GM12878 (cell line): ENCODE measurements at regions not wholly inside any gene's neighbourhood (a gene's known extent, or its start where the extent isn't known, plus 50 kb on each side); places are given as distances from the start of the nearest gene placed in this dataset.

ENCODE experiments used
- ATAC-seq: fragments of 200-7000 bp; cut with Tn5 transposase; 3 replicates; pipeline ENCODE4 v1.9.1; 2020; ENCODE audit warnings: mild to moderate bottlenecking, moderate library complexity
- BruUV-seq: library from RNA; stranded (reverse); fragments of 400-500 nt; replicated peaks from 2 replicates; lab custom pipeline; 2021; lab: Mats Ljungman, UMichigan
- CTCF ChIA-PET: fragments of 300-600 bp; sonication (Branson Sonifier 250); formaldehyde crosslinking; extraction: SDS; loops from one replicate; lab custom pipeline; 2021; ENCODE audit warnings: inconsistent platforms; lab: Yijun Ruan, JAX
- POLR2A ChIA-PET: fragments of 350-600 bp; formaldehyde crosslinking; extraction: SDS; loops from one replicate; lab custom pipeline; 2021; ENCODE audit warnings: inconsistent platforms; lab: Charles Lee
- RAD21 ChIA-PET: fragments of 300-600 bp; sonication (Branson Sonifier 250); formaldehyde crosslinking; loops from one replicate; lab custom pipeline; 2023; ENCODE audit warnings: antibody characterized with exemption; ENCODE audit not compliant: unreplicated experiment; lab: Charles Lee
- SMC1A ChIA-PET: fragments of 300-600 bp; sonication (Branson Sonifier 250); formaldehyde crosslinking; loops from one replicate; lab custom pipeline; 2023; ENCODE audit not compliant: unreplicated experiment, uncharacterized antibody; lab: Charles Lee
- DNase-seq: peaks from one replicate; pipeline ENCODE4 v3.0.0-alpha.2; 2011; ENCODE audit warnings: low read depth, low spot score
- FAIRE-seq: peaks from 3 replicates; lab custom pipeline; 2011; peaks lifted over from hg19 to GRCh38; lab: Jason Lieb, UNC
- H2AFZ ChIP-seq: 2 replicates; pipeline ENCODE4 v1.6.0; 2011; ENCODE audit warnings: low read depth, low read length, control low read depth; ENCODE audit not compliant: control insufficient read depth
- H3K27ac ChIP-seq: 2 replicates; pipeline ENCODE4 v1.5.1; 2011; ENCODE audit warnings: control low read depth; ENCODE audit not compliant: control insufficient read depth, insufficient read depth
- H3K27me3 ChIP-seq, 2 experiments: replicated peaks in 1 of 2; 2 replicates each; pipeline versions ENCODE4 v1.6.0 to v1.6.1; 2011; ENCODE audit warnings: low read length in 1 of 2; ENCODE audit not compliant: control insufficient read depth in 2 of 2, insufficient read depth in 2 of 2
- H3K36me3 ChIP-seq, 2 experiments: 2 replicates each; pipeline ENCODE4 v1.5.1; 2011; ENCODE audit warnings: low read length in 1 of 2; ENCODE audit not compliant: control insufficient read depth in 2 of 2, insufficient read depth in 2 of 2
- H3K4me1 ChIP-seq: 2 replicates; pipeline ENCODE4 v1.6.1; 2011; ENCODE audit warnings: mild to moderate bottlenecking, low read length, moderate library complexity, mixed read lengths; ENCODE audit not compliant: control insufficient read depth, insufficient read depth
- H3K4me2 ChIP-seq: 2 replicates; pipeline ENCODE4 v1.6.0; 2011; ENCODE audit warnings: control low read depth; ENCODE audit not compliant: control insufficient read depth, insufficient read depth
- H3K4me3 ChIP-seq: fragments of 200-600 bp; sonication (generic); 2 replicates; pipeline ENCODE4 v1.5.1; 2016
- H3K79me2 ChIP-seq: 2 replicates; pipeline ENCODE4 v1.6.0; 2011; ENCODE audit warnings: low read length; ENCODE audit not compliant: control insufficient read depth, insufficient read depth
- H3K9ac ChIP-seq: 2 replicates; pipeline ENCODE4 v1.8.0; 2011; ENCODE audit warnings: low read length, control low read depth, mixed read lengths; ENCODE audit not compliant: control insufficient read depth, insufficient read depth
- H3K9me3 ChIP-seq: replicated peaks from 3 replicates; pipeline ENCODE4 v1.5.1; 2011; ENCODE audit warnings: mild to moderate bottlenecking, low read length; ENCODE audit not compliant: control insufficient read depth, insufficient read depth
- H4K20me1 ChIP-seq: 2 replicates; pipeline ENCODE4 v1.6.0; 2011; ENCODE audit not compliant: control insufficient read depth, insufficient read depth
- HCFC1 ChIP-seq: fragments of 150-350 bp; IDR thresholded peaks from 2 replicates; pipeline ENCODE4 v1.6.1; 2014; ENCODE audit warnings: low read length
- IRF3 ChIP-seq: fragments of 450-650 bp; IDR thresholded peaks from 2 replicates; pipeline ENCODE4 v1.6.1; 2014; ENCODE audit warnings: mild to moderate bottlenecking
- IRF5 ChIP-seq: fragments of 450-650 bp; IDR thresholded peaks from 2 replicates; pipeline ENCODE4 v1.6.1; 2017; ENCODE audit warnings: borderline replicate concordance
- MLLT1 ChIP-seq: fragments of 450-650 bp; IDR thresholded peaks from 2 replicates; pipeline ENCODE4 v1.6.1; 2016; ENCODE audit warnings: mild to moderate bottlenecking
- MXI1 ChIP-seq: fragments of 150-350 bp; IDR thresholded peaks from 2 replicates; pipeline ENCODE4 v1.6.1; 2011; ENCODE audit warnings: low read depth, mild to moderate bottlenecking, inconsistent platforms, low read length, improper control_type of control experiment
- NBN ChIP-seq: fragments of 450-650 bp; IDR thresholded peaks from 2 replicates; pipeline ENCODE4 v1.6.1; 2016
- NRF1 ChIP-seq: conservative IDR thresholded peaks from 2 replicates; pipeline ENCODE4 v1.6.1; 2011; ENCODE audit warnings: mild to moderate bottlenecking, low read depth, low read length, improper control_type of control experiment
- POLR2A ChIP-seq: IDR thresholded peaks from 2 replicates; pipeline ENCODE4 v1.6.1; 2011; ENCODE audit warnings: low read depth, mild to moderate bottlenecking, low read length
- PRDM15 ChIP-seq: fragments of 450-650 bp; formaldehyde crosslinking; IDR thresholded peaks from 2 replicates; pipeline ENCODE4 v1.4.0; 2020; ENCODE audit warnings: mild to moderate bottlenecking, moderate library complexity
- RBBP5 ChIP-seq: fragments of 200-600 bp; sonication (generic); conservative IDR thresholded peaks from 2 replicates; pipeline ENCODE4 v1.6.1; 2016
- RCOR1 ChIP-seq: conservative IDR thresholded peaks from 2 replicates; pipeline ENCODE4 v1.6.1; 2012; ENCODE audit warnings: low read depth, low read length, improper control_type of control experiment
- RFX5 ChIP-seq: IDR thresholded peaks from 2 replicates; pipeline ENCODE4 v1.6.1; 2011; ENCODE audit warnings: low read depth, low read length, improper control_type of control experiment
- SMAD5 ChIP-seq: IDR thresholded peaks from 2 replicates; pipeline ENCODE4 v1.6.1; 2016; ENCODE audit warnings: antibody characterized with exemption, low read depth
- SMC3 ChIP-seq: IDR thresholded peaks from 2 replicates; pipeline ENCODE4 v1.6.1; 2011; ENCODE audit warnings: low read length, improper control_type of control experiment, borderline replicate concordance
- SREBF1 ChIP-seq: IDR thresholded peaks from 2 replicates; pipeline ENCODE4 v1.6.1; 2012; ENCODE audit warnings: mild to moderate bottlenecking, low read length
- STAT3 ChIP-seq: IDR thresholded peaks from 2 replicates; pipeline ENCODE4 v1.6.1; 2011; ENCODE audit warnings: low read depth, low read length, improper control_type of control experiment
- SUPT20H ChIP-seq: IDR thresholded peaks from 2 replicates; pipeline ENCODE4 v1.6.1; 2011; ENCODE audit warnings: low read depth, mild to moderate bottlenecking, low read length, moderate library complexity, borderline replicate concordance; ENCODE audit not compliant: control insufficient read depth
- YBX1 ChIP-seq: fragments of 450-650 bp; IDR thresholded peaks from 2 replicates; pipeline ENCODE4 v1.6.1; 2016; ENCODE audit warnings: antibody characterized with exemption
- ZNF384 ChIP-seq: IDR thresholded peaks from 2 replicates; pipeline ENCODE4 v1.6.1; 2012; ENCODE audit warnings: low read depth, mild to moderate bottlenecking, low read length, improper control_type of control experiment, borderline replicate concordance
- WGBS: methylation state at CpG from one replicate; pipeline ENCODE4 v1.1.6; 2016; ENCODE audit warnings: low lambda C conversion rate; ENCODE audit not compliant: insufficient replicate concordance, insufficient coverage; ENCODE audit errors: missing lambda C conversion rate; 5-methylcytosine and 5-hydroxymethylcytosine counted together
- in situ Hi-C: fragments of 300-500 bp; cut with MboI; formaldehyde crosslinking; loops from 9 replicates; pipeline ENCODE4 v1.14.3; 2018; ENCODE audit warnings: mixed read lengths
- intact Hi-C: fragments of 100-400 bp; cut with micrococcal nuclease; formaldehyde crosslinking; loops from one replicate; pipeline ENCODE4 v1.14.2; 2022; ENCODE audit not compliant: unreplicated experiment

GRCh38 chr2:234304950-234305349, 191.9 kb downstream of the ARL4C start (continued):
- no peak for TF ChIP-seq PRDM15 (CRISPR knock-in tag)
- no peak for TF ChIP-seq NRF1

- 66% methylated on average over 4 of the region's 4 CpGs for WGBS
- Histone ChIP-seq H3K9me3 (no peaks in the 10 kb centered on the region; the same call in 2 of the 3 replicates), H3K36me3 (no peaks in the 10 kb centered on the region), H3K4me3 (no peak overlapping the region), H3K9ac (no peak overlapping the region), H2AFZ (no peak overlapping the region), H3K4me1 (no peaks in the 10 kb centered on the region), H3K4me2 (no peak overlapping the region), H3K79me2 (no peaks in the 10 kb centered on the region), H3K27ac (no peak overlapping the region), H4K20me1 (no peaks in the 10 kb centered on the region), H3K27me3 (no peaks in the 10 kb centered on the region)
- intact Hi-C loops, result no loop called here
- in situ Hi-C loops, result no loop called here
- DNase-seq (no peak), FAIRE-seq (no peak), ATAC-seq (no peak)
- ChIA-PET POLR2A (no interaction called here), RAD21 (no interaction called here), SMC1A (interaction anchor here (1.2 kb wide), 1 partner anchor 21 kb away, joined by 3 read pairs; no protein-coding TSS in a partner anchor), CTCF (no interaction called here)
- BruUV-seq, result no TSS peak
- TF ChIP-seq ZNF384 (no peak), IRF5 (no peak), NBN (no peak), RCOR1 (no peak), MLLT1 (no peak), SREBF1 (no peak), SMAD5 (no peak), IRF3 (no peak), SUPT20H (no peak), HCFC1 (no peak), RFX5 (no peak), SMC3 (no peak), NRF1 (no peak), POLR2A (no peak), YBX1 (no peak), RBBP5 (no peak), MXI1 (no peak), STAT3 (no peak)
Observed at GRCh38 chr2:234302664-234302991, 194.3 kb downstream of the ARL4C start.
